HG02588 (cell line): ENCODE measurements at regions not wholly inside any gene's neighbourhood (a gene's known extent, or its start where the extent isn't known, plus 50 kb on each side); places are given as distances from the start of the nearest gene placed in this dataset.
"Not testable (repeated sequence)": the region's sequence is repeated elsewhere in the genome, so short reads cannot be mapped to it uniquely, and the experiment has no call there.

Source experiments
- ATAC-seq: cut with Tn5 transposase; IDR thresholded peaks from one replicate; pipeline ENCODE4 v1.9.1; 2021; ENCODE audit warnings: mild to moderate bottlenecking, moderate library complexity; ENCODE audit not compliant: unreplicated experiment

DNA sequence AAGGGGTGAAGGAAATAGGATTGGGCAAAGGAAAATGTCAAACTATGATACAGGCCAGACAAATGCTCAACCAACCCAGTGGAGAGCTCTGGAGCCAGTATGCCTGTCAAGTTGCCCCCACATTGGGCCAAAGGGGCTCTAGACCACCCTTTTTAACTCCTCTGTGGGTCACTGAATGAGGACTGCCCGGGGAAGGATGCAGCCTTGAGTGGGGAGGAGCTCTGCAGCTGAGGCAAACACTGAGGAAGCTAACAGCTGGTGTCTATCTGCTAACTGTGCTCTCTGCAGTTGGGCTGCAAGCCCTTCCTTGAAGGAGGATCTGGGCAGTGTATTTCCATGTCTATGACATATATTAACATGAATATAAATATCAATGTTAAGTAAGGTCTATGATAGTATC, 98.4 kb upstream of the PRSS16 start:
- no peak for ATAC-seq

- no peak for ATAC-seq
Observed at GRCh38 chr6:27154696-27155095, 92.8 kb upstream of the PRSS16 start.

DNA sequence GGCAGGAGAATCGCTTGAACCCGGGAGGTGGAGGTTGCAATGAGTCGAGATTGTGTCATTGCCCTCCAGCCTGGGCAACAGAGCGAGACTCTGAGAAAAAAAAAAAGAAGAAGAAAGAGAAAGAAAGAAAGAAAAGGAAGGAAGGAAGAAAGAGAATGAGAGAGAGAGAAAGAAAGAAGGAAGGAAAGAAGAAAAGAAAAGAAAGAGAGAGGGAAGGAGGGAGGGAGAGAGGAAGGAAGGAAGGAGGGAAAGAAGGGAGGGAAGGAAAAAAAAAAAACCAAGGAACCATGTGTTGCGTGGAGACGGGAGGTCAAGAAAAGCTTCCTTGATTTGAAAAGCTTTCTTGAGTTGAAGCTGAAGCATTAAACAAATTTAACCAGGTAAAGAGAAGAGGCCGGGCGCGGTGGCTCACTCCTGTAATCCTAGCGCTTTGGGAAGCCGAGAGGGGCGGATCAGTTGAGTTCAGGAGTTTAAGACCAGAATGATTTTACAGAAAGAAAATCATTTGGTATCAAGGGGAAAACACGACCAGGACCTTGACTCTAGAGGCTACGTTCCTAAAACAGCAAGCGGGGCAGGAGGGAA, 90.5 kb upstream of the PRSS16 start:
- no peak for ATAC-seq

DNA sequence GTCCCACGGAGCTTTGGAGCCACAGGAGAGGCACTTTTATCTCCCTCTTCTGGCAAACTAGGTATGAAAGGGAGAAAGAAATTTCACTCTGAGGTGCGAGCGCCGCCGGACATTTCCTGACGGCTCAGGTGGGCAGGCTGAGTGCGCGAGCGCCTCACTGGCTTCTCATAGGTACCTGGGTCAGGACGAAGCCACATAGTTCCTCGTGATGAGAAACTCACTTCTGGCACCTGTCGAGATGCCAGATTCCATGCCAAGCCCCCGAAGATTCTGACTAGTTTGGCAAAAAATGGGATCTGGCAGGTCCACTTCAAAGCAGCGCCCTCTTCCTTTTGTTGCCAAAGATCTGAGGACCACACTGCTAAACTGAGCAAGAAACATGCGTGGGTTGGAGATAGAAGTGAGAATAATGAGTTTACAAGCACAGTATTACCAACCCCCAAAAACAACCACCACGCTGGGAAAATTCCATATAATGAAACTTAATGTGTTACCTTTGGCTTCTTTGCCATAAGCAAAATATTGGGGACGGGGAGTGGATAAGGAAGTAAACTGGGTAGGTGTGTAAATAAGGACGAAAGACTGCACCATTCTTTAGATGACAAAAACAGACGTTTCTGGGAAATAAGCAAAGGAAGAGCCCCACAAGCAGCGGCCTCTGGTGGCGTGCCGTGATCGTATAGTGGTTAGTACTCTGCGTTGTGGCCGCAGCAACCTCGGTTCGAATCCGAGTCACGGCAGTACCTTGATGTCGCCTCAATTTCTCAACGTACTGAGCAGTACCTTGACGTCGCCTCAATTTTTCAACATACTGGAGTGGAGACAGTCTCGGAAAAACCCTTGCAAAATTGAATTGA, 89.8 kb upstream of the PRSS16 start:
- peak; percentile 50 for ATAC-seq

DNA sequence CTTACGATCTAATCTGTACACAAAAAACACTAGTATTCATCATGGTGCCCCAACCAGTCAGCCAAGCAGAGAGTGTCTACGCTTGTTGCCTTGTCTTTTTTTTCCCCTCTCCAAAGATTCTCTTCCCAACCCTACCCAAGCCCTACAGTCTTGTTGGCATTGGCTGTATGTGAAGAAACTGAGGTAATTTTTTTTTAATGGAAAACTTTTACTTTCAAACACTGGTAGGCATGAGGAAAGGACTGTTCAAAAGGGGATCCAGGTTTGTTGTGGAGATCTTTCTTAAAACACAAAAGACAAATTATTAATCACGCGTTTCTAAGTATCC, 89.2 kb upstream of the PRSS16 start:
- ATAC-seq, result no peak

DNA sequence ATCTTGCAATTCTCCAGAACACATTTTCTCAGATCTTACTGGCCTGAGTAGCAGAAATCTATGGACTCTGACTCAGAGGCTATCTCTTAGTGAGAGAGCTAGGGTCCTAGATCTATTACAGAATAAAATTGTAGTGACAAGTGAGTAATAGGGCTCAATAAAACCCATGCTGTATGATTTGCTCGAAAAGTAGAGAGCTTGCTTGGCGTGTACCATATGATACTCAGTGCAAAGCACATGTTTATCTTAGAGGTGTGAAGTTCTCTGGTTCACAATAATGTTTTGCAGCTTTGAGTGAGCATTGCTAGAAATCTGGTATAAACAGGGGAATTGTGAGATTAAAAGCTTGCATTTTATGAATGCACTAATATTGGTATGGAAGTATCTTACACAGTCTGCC, 87.8 kb upstream of the PRSS16 start:
- no peak for ATAC-seq

- ATAC-seq, result no peak
Observed at GRCh38 chr6:27161115-27161514, 86.4 kb upstream of the PRSS16 start.

DNA sequence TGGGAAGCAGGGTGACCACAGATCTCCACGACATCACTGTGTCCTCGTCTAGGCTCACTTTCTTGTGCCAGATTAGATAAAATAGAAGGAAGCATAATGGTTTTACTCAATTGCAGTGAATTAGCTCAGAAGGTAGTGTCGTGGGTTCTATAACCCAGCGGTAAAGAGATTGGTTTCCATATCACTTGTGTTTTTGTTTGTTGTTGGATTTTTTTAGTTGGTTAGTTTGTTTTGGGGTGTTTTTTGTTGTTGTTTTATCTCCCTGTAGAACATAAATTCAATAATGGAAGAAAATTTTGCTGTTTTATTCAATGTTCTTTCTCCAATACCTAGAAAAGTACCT, 85.9 kb upstream of the PRSS16 start:
- ATAC-seq, result no peak

GRCh38 chr6:27161946-27162603, 85.4 kb upstream of the PRSS16 start:
- no peak for ATAC-seq

GRCh38 chr6:27163834-27164233, 83.7 kb upstream of the PRSS16 start:
- ATAC-seq, result no peak

DNA sequence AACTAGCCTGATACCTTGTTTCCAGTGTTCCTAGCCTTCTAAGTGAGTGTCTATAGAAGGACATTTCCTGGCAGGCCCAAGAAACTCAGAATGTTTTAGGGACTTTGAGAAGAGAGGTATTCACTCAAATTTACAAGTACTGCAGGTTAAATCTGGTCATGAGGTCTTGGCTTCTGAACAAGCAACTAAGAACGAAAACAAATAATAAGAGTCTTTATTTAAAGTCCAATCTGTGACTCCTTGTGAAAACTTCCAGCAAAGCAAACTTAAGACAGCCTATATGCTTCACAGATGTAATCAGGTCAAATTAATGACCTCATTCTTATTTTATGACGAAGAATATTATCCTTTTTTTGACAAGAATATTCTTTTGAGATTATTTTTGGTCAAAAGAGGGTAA, 79.4 kb upstream of the PRSS16 start:
- no peak for ATAC-seq

- ATAC-seq, result no peak
Observed at GRCh38 chr6:27168586-27169443, 78.7 kb upstream of the PRSS16 start.

DNA sequence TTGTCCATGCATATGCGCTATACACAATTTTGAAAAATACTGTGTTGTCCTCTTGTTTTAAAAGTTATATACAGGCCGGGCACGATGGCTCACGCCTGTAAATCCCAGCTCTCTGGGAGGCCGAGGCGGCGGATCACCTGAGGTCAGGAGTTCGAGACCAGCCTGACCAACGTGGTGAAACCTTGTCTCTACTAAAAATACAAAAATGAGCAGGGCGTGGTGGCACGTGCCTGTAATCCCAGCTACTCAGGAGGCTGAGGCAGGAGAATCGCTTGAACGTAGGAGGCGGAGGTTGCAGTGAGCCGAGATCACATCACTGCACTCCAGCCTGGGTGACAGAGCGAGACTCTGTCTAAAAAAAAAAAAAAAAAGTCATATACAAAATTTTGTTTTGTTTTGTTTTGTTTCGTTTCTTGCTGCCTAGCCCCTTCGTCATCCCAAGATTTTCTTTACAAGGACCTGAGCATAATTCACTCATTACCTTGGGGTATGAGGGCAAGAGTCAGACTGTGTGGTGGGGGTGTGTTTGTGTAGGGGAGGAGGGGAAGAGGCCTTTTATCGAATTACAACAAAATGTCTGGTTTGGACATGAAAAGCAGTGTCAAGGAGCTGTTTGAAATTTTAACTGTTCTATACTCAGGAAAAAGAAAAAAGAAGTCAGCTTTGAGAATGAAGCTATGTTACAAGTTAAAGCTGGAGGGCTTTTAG, 74.8 kb upstream of the PRSS16 start:
- not testable (repeated sequence) for ATAC-seq

DNA sequence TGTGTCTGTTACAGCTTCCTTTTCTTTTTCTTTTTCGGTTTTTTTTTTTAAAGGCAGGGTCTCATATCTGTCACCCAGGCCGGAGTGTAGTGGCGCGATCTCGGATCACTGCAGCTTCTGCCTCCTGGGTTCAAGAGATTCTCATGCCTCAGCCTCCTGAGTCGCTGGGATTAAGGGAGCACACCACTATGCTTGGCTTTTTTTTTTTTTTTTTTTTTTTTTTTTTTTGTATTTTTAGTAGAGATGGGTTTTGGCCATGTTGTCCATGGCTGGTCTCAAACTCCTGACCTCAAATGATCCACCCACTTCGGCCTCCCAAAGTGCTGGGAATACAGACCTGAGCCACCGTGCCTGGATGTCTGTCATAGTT, 74.3 kb upstream of the PRSS16 start:
- not testable (repeated sequence) for ATAC-seq

DNA sequence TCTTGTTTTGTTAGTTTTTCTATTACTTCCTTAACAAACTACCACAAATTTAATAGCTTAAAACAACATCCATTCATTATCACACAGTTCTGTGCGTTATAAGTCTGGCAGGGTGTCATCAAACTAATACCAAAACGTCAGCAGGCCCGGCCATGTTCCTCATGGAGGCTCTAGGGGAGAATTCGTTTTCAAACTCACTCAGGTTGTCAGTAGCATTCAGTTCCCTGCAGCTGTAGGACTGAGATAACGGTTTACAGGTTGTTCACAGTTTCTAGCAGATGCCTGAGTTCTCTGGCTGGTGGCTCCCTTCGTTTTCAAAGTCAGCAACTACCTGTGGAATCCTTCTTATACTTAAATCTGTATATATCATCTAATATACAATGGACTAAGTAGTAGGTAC, 72.5 kb upstream of the PRSS16 start:
- ATAC-seq, result no peak

- no peak for ATAC-seq
Observed at GRCh38 chr6:27176096-27176495, 71.4 kb upstream of the PRSS16 start.

- ATAC-seq, result no peak
Observed at GRCh38 chr6:27176523-27177484, 70.7 kb upstream of the PRSS16 start.

GRCh38 chr6:27177485-27178406, 69.8 kb upstream of the PRSS16 start:
- ATAC-seq, result peak; percentile 76

DNA sequence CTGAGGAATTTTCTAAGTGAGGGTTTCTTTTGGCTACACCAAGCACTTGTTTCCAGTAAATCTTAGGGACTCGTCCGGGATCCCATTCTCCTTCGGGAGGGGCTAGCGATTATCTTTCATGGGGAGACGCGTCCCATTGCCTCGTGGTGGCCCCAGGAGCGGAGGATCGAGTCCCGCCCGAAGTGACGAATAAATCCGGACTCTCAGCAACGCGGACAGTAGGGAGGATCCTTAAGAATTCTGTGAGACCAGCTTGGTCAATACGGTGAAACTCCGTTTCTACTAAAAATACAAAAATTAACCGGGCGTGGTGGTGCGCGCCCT, 69.1 kb upstream of the PRSS16 start:
- ATAC-seq, result no peak
